ENCODE measurements at regions not wholly inside any gene's neighbourhood (a gene's known extent, or its start where the extent isn't known, plus 50 kb on each side); places are given as distances from the start of the nearest gene placed in this dataset.

DNA sequence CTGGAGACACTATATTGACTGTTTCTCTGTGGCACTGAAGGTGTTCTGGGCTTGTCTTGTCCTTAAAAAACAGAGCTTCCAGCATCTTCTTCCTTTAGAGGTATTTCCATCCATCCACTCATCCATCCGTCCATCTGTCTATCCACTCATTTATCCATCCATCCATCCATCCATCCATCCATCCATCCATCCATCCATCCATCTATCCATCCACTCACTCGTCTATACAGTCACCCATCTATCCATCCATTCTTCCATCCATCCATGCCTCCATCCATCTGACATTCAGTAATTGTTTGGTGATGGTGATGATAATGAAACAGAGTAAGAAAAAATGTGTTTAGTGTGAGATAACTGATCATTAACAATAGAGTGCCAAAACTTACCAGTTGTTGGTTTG is 334.8 kb downstream of the NSG2 start:
- Histone ChIP-seq H3K9ac (ENCODE audit: low read depth in 1 of 2, low read length in 2 of 2) (no peak overlapping the region), H3K9me3 (ENCODE audit: control insufficient read depth in 4 of 4, low read length in 3 of 4) (peaks cover 0 to 6% (median 3%) of the 10 kb centered on the region in 4 donors), H3K4me1 (ENCODE audit: control insufficient read depth in 4 of 4, insufficient read depth in 4 of 4, low read length in 3 of 4) (no peaks in the 10 kb centered on the region), H3K27me3 (ENCODE audit: control insufficient read depth in 4 of 4, insufficient read depth in 4 of 4, low read length in 3 of 4) (peaks cover 0 to 5% (median 4%) of the 10 kb centered on the region in 4 donors), H3K36me3 (ENCODE audit: control insufficient read depth in 4 of 4, insufficient read depth in 3 of 4, low read depth in 1 of 4, low read length in 3 of 4) (no peaks in the 10 kb centered on the region), H3K27ac (ENCODE audit: low read depth in 1 of 2, low read length in 2 of 2) (no peak overlapping the region), H3K4me3 (ENCODE audit: low read depth in 1 of 3, low read length in 3 of 3) (no peak overlapping the region)
- no peak for DNase-seq (ENCODE audit: low spot score)
- TF ChIP-seq SP1 (IDR thresholded peaks at IDR 0.05) (no peak), NR2F2 (IDR thresholded peaks at IDR 0.05) (no peak), JUND (IDR thresholded peaks at IDR 0.05) (no peak), HNF4G (IDR thresholded peaks at IDR 0.05) (no peak), YY1 (IDR thresholded peaks at IDR 0.05) (no peak), HNF4A (conservative IDR thresholded peaks at IDR 0.05) (no peak), GABPA (IDR thresholded peaks at IDR 0.05 in 1 of 2, conservative IDR thresholded peaks at IDR 0.05 in 1 of 2) (no peak), RXRA (IDR thresholded peaks at IDR 0.05) (no peak), EGR1 (IDR thresholded peaks at IDR 0.05; ENCODE audit: low read depth in 2 of 2) (no peak)
- TF ChIP-seq, protein P1, sequence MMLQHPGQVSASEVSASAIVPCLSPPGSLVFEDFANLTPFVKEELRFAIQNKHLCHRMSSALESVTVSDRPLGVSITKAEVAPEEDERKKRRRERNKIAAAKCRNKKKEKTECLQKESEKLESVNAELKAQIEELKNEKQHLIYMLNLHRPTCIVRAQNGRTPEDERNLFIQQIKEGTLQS (IDR thresholded peaks at IDR 0.05) = no peak
- TF ChIP-seq, protein P2, sequence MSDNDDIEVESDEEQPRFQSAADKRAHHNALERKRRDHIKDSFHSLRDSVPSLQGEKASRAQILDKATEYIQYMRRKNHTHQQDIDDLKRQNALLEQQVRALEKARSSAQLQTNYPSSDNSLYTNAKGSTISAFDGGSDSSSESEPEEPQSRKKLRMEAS (IDR thresholded peaks at IDR 0.05) = no peak
- TF ChIP-seq, protein P3, sequence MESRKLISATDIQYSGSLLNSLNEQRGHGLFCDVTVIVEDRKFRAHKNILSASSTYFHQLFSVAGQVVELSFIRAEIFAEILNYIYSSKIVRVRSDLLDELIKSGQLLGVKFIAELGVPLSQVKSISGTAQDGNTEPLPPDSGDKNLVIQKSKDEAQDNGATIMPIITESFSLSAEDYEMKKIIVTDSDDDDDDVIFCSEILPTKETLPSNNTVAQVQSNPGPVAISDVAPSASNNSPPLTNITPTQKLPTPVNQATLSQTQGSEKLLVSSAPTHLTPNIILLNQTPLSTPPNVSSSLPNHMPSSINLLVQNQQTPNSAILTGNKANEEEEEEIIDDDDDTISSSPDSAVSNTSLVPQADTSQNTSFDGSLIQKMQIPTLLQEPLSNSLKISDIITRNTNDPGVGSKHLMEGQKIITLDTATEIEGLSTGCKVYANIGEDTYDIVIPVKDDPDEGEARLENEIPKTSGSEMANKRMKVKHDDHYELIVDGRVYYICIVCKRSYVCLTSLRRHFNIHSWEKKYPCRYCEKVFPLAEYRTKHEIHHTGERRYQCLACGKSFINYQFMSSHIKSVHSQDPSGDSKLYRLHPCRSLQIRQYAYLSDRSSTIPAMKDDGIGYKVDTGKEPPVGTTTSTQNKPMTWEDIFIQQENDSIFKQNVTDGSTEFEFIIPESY (IDR thresholded peaks at IDR 0.05) = no peak
- 52% methylated on average over 2 of the region's 2 CpGs for WGBS

DNA sequence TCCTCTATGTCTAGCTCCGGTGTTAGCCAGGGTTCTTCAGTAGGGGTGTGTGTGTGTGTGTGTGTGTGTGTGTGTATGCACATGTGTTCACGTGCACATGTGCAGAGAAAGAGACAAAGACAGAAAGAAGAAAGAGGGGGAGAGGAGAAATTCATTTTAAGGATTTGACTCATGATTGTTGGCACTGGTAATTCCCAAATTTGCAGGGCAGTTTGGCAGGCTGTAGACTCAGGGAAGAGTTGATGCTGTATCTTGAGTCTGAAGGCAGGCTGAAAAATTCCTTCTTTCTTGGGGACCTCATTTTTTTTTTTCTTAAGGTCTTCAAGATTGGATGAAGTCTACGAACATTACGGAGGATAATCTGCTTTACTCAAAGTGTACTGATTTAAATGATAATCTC is 335.7 kb downstream of the NSG2 start:
- WGBS = 73% methylated on average over 4 of the region's 4 CpGs
- Histone ChIP-seq H3K27me3 (ENCODE audit: control insufficient read depth in 4 of 4, insufficient read depth in 4 of 4, low read length in 3 of 4) (peaks cover 0 to 5% (median 4%) of the 10 kb centered on the region in 4 donors), H3K36me3 (ENCODE audit: control insufficient read depth in 4 of 4, insufficient read depth in 3 of 4, low read depth in 1 of 4, low read length in 3 of 4) (no peaks in the 10 kb centered on the region), H3K9ac (ENCODE audit: low read depth in 1 of 2, low read length in 2 of 2) (no peak overlapping the region), H3K9me3 (ENCODE audit: control insufficient read depth in 4 of 4, low read length in 3 of 4) (peaks cover 0 to 8% (median 3%) of the 10 kb centered on the region in 4 donors), H3K27ac (ENCODE audit: low read depth in 1 of 2, low read length in 2 of 2) (no peak overlapping the region), H3K4me3 (ENCODE audit: low read depth in 1 of 3, low read length in 3 of 3) (no peak overlapping the region), H3K4me1 (ENCODE audit: control insufficient read depth in 4 of 4, insufficient read depth in 4 of 4, low read length in 3 of 4) (no peaks in the 10 kb centered on the region)
- DNase-seq (ENCODE audit: low spot score) = no peak
- TF ChIP-seq YY1 (IDR thresholded peaks at IDR 0.05) (no peak), RXRA (IDR thresholded peaks at IDR 0.05) (no peak), FOXA1 (IDR thresholded peaks at IDR 0.05) (no peak), FOXA2 (IDR thresholded peaks at IDR 0.05) (no peak), SP1 (IDR thresholded peaks at IDR 0.05) (no peak), NR2F2 (IDR thresholded peaks at IDR 0.05) (no peak), JUND (IDR thresholded peaks at IDR 0.05) (no peak)
- TF ChIP-seq, protein P4, sequence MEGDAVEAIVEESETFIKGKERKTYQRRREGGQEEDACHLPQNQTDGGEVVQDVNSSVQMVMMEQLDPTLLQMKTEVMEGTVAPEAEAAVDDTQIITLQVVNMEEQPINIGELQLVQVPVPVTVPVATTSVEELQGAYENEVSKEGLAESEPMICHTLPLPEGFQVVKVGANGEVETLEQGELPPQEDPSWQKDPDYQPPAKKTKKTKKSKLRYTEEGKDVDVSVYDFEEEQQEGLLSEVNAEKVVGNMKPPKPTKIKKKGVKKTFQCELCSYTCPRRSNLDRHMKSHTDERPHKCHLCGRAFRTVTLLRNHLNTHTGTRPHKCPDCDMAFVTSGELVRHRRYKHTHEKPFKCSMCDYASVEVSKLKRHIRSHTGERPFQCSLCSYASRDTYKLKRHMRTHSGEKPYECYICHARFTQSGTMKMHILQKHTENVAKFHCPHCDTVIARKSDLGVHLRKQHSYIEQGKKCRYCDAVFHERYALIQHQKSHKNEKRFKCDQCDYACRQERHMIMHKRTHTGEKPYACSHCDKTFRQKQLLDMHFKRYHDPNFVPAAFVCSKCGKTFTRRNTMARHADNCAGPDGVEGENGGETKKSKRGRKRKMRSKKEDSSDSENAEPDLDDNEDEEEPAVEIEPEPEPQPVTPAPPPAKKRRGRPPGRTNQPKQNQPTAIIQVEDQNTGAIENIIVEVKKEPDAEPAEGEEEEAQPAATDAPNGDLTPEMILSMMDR (IDR thresholded peaks at IDR 0.05; ENCODE audit: low read depth, low read length, missing input control) = no peak
- TF ChIP-seq, protein P3 (IDR thresholded peaks at IDR 0.05) = no peak
- TF ChIP-seq, protein P1 (IDR thresholded peaks at IDR 0.05) = no peak
